ENCODE measurements at regions not wholly inside any gene's neighbourhood (a gene's known extent, or its start where the extent isn't known, plus 50 kb on each side); places are given as distances from the start of the nearest gene placed in this dataset.

- POLR2A ChIA-PET = interaction anchor here (0.7 kb wide), 1 partner anchor 12 kb away, joined by 3 read pairs; no protein-coding TSS in a partner anchor
- H3K27ac ChIP-seq (ENCODE audit: low read depth in 2 of 2, low read length in 1 of 2) = no peak overlapping the region
- H3F3A ChIP-seq (replicated peaks; ENCODE audit: insufficient read depth) = no peaks in the 10 kb centered on the region
- H2AFZ ChIP-seq (ENCODE audit: low read depth) = no peak overlapping the region
- no peaks in the 10 kb centered on the region for H3K9me2 ChIP-seq
- H3K4me1 ChIP-seq (ENCODE audit: control insufficient read depth in 1 of 2, insufficient read depth in 2 of 2, low read depth in 1 of 2, low read length in 1 of 2) = peaks cover 0 to 10% of the 10 kb centered on the region in 2 experiments; a peak in 1 of 4 replicates
- CTCF ChIA-PET = interaction anchor here (0.6 to 2.0 kb wide), 2 partner anchors 9 to 110 kb away, joined by 3 to 8 read pairs; no protein-coding TSS in a partner anchor
- no peaks in the 10 kb centered on the region for H3K79me2 ChIP-seq (ENCODE audit: insufficient read depth)
- H3K4me3 ChIP-seq (ENCODE audit: low read depth in 2 of 2, low read length in 1 of 2) = no peak overlapping the region
- TF ChIP-seq REST (IDR thresholded peaks at IDR 0.05; ENCODE audit: low read depth, low read length) (no peak), MEF2A (IDR thresholded peaks at IDR 0.05; ENCODE audit: borderline replicate concordance, low read depth) (no peak), CHD2 (IDR thresholded peaks at IDR 0.05; ENCODE audit: low read length, partially characterized antibody) (no peak), NFIC (IDR thresholded peaks at IDR 0.05; ENCODE audit: borderline replicate concordance) (no peak), ELF1 (IDR thresholded peaks at IDR 0.05) (no peak), SIN3A (IDR thresholded peaks at IDR 0.05; ENCODE audit: borderline replicate concordance, low read depth, low read length) (no peak), PBX3 (IDR thresholded peaks at IDR 0.05) (no peak), EP300 (IDR thresholded peaks at IDR 0.05; ENCODE audit: borderline replicate concordance in 1 of 2, low read depth in 1 of 2, low read length in 1 of 2) (no peak), ZBTB33 (IDR thresholded peaks at IDR 0.05; ENCODE audit: borderline replicate concordance, low read depth) (no peak), NRF1 (IDR thresholded peaks at IDR 0.05; ENCODE audit: low read depth, low read length) (no peak), RFX5 (IDR thresholded peaks at IDR 0.05; ENCODE audit: low read length) (no peak), FOSL2 (IDR thresholded peaks at IDR 0.05; ENCODE audit: borderline replicate concordance, low read depth) (no peak), FOXJ3 (CRISPR knock-in tag; IDR thresholded peaks at IDR 0.05) (no peak), TAF1 (IDR thresholded peaks at IDR 0.05; ENCODE audit: borderline replicate concordance, low read depth, low read length) (no peak), RCOR1 (IDR thresholded peaks at IDR 0.05; ENCODE audit: low read length) (no peak), MXI1 (IDR thresholded peaks at IDR 0.05; ENCODE audit: low read depth, low read length) (no peak)
- TF ChIP-seq, protein P1, sequence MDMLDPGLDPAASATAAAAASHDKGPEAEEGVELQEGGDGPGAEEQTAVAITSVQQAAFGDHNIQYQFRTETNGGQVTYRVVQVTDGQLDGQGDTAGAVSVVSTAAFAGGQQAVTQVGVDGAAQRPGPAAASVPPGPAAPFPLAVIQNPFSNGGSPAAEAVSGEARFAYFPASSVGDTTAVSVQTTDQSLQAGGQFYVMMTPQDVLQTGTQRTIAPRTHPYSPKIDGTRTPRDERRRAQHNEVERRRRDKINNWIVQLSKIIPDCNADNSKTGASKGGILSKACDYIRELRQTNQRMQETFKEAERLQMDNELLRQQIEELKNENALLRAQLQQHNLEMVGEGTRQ (IDR thresholded peaks at IDR 0.05; ENCODE audit: borderline replicate concordance, low read depth, low read length) = no peak
- TF ChIP-seq, protein P2, sequence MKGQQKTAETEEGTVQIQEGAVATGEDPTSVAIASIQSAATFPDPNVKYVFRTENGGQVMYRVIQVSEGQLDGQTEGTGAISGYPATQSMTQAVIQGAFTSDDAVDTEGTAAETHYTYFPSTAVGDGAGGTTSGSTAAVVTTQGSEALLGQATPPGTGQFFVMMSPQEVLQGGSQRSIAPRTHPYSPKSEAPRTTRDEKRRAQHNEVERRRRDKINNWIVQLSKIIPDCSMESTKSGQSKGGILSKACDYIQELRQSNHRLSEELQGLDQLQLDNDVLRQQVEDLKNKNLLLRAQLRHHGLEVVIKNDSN (IDR thresholded peaks at IDR 0.05; ENCODE audit: borderline replicate concordance, low read depth) = no peak
- no peaks in the 10 kb centered on the region for H3K27me3 ChIP-seq (ENCODE audit: insufficient read depth)
- WGBS (ENCODE audit: low lambda C conversion rate) = 54% methylated on average over 1 of the region's 1 CpG
- H3K4me2 ChIP-seq = no peak overlapping the region
- H3K9ac ChIP-seq = no peak overlapping the region
- H3K36me3 ChIP-seq (replicated peaks in 1 of 2; ENCODE audit: control insufficient read depth in 1 of 2, insufficient read depth in 2 of 2, low read length in 1 of 2) = no peaks in the 10 kb centered on the region
- DNase-seq = no peak
- H3K9me3 ChIP-seq = no peaks in the 10 kb centered on the region
- no peaks in the 10 kb centered on the region for H4K20me1 ChIP-seq (ENCODE audit: insufficient read depth)
These were observed 83.1 kb downstream of the ZNF486 start for GRCh38 chr19:20250121-20250520.

Measured in SK-N-SH (cell line).